HG03469 (cell line): ENCODE measurements at regions not wholly inside any gene's neighbourhood (a gene's known extent, or its start where the extent isn't known, plus 50 kb on each side); places are given as distances from the start of the nearest gene placed in this dataset.

Experiments used
- ATAC-seq: cut with Tn5 transposase; IDR thresholded peaks from one replicate; pipeline ENCODE4 v1.9.1; 2021; ENCODE audit warnings: mild to moderate bottlenecking, moderate library complexity, moderate number of reproducible peaks; ENCODE audit not compliant: unreplicated experiment

GRCh38 chr4:110770353-110770752, 147.5 kb upstream of the PITX2 start:
- no peak for ATAC-seq

- no peak for ATAC-seq
Measured at GRCh38 chr4:110778521-110778920, 155.6 kb upstream of the PITX2 start.

- no peak for ATAC-seq
Measured at GRCh38 chr4:110780538-110780937, 157.7 kb upstream of the PITX2 start.

GRCh38 chr4:110781944-110782343, 159.1 kb upstream of the PITX2 start:
- no peak for ATAC-seq

GRCh38 chr4:110787109-110787508, 164.2 kb upstream of the PITX2 start:
- no peak for ATAC-seq

- no peak for ATAC-seq
Measured at GRCh38 chr4:110787707-110788106, 164.8 kb upstream of the PITX2 start.

GRCh38 chr4:110788302-110788701, 165.4 kb upstream of the PITX2 start:
- ATAC-seq = no peak

- ATAC-seq = no peak
Measured at GRCh38 chr4:110792036-110792435, 169.2 kb upstream of the PITX2 start.

- ATAC-seq = no peak
Measured at GRCh38 chr4:110793381-110793801, 170.5 kb upstream of the PITX2 start.

GRCh38 chr4:110793890-110794554, 171.1 kb upstream of the PITX2 start:
- ATAC-seq = no peak

GRCh38 chr4:110795971-110796370, 173.1 kb upstream of the PITX2 start:
- ATAC-seq = no peak

- ATAC-seq = no peak
Measured at GRCh38 chr4:110797486-110797885, 174.6 kb upstream of the PITX2 start.

- ATAC-seq = no peak
Measured at GRCh38 chr4:110798687-110799086, 175.8 kb upstream of the PITX2 start.

- no peak for ATAC-seq
Measured at GRCh38 chr4:110799211-110799610, 176.3 kb upstream of the PITX2 start.

- ATAC-seq = no peak
Measured at GRCh38 chr4:110801591-110801990, 178.7 kb upstream of the PITX2 start.

- ATAC-seq = peak; percentile 63
Measured at GRCh38 chr4:110808351-110808878, 185.5 kb upstream of the PITX2 start.

- ATAC-seq = no peak
Measured at GRCh38 chr4:110815950-110816349, 193.1 kb upstream of the PITX2 start.

- no peak for ATAC-seq
Measured at GRCh38 chr4:110816367-110816766, 193.5 kb upstream of the PITX2 start.

GRCh38 chr4:110821186-110821585, 198.3 kb upstream of the PITX2 start:
- no peak for ATAC-seq

- ATAC-seq = peak; percentile 67
Measured at GRCh38 chr4:110823251-110823650, 200.4 kb upstream of the PITX2 start.

GRCh38 chr4:110824344-110824743, 201.5 kb upstream of the PITX2 start:
- ATAC-seq = no peak

- ATAC-seq = no peak
Measured at GRCh38 chr4:110826656-110827055, 203.8 kb upstream of the PITX2 start.

- ATAC-seq = no peak
Measured at GRCh38 chr4:110830461-110830860, 207.6 kb upstream of the PITX2 start.
